ENCODE measurements at regions not wholly inside any gene's neighbourhood (a gene's known extent, or its start where the extent isn't known, plus 50 kb on each side); places are given as distances from the start of the nearest gene placed in this dataset.

GRCh38 chrX:77114501-77114900, 332.7 kb upstream of the FGF16 start:
- TF ChIP-seq TCF7L2 (IDR thresholded peaks at IDR 0.05; ENCODE audit: borderline replicate concordance, low read depth, low read length), result no peak
- no peak for TF ChIP-seq SP3 (tag by site-specific recombination; IDR thresholded peaks at IDR 0.05)
- no peak for TF ChIP-seq ZFP37 (tag by site-specific recombination; IDR thresholded peaks at IDR 0.05)
- TF ChIP-seq FEZF1 (tag by site-specific recombination; IDR thresholded peaks at IDR 0.05), result no peak
- TF ChIP-seq ZNF585B (tag by site-specific recombination; IDR thresholded peaks at IDR 0.05), result no peak
- no peak for TF ChIP-seq ZNF311 (tag by site-specific recombination; IDR thresholded peaks at IDR 0.05; ENCODE audit: borderline replicate concordance)
- no peak for TF ChIP-seq ZXDB (tag by site-specific recombination; IDR thresholded peaks at IDR 0.05)
- no peak for TF ChIP-seq ZNF140 (tag by site-specific recombination; IDR thresholded peaks at IDR 0.05)
- no peak for TF ChIP-seq IKZF3 (tag by site-specific recombination; IDR thresholded peaks at IDR 0.05)
- TF ChIP-seq HOXD13 (CRISPR knock-in tag; IDR thresholded peaks at IDR 0.05; ENCODE audit: borderline replicate concordance), result no peak
- TF ChIP-seq ZNF19 (tag by site-specific recombination; IDR thresholded peaks at IDR 0.05; ENCODE audit: low read depth), result no peak
- no peak for TF ChIP-seq BCL11B (tag by site-specific recombination; IDR thresholded peaks at IDR 0.05; ENCODE audit: low read depth)
- no peak for TF ChIP-seq ZNF223 (tag by site-specific recombination; IDR thresholded peaks at IDR 0.05)
- TF ChIP-seq ZNF514 (tag by site-specific recombination; IDR thresholded peaks at IDR 0.05), result no peak
- no peak for TF ChIP-seq OVOL3 (tag by site-specific recombination; IDR thresholded peaks at IDR 0.05)
- no peak for TF ChIP-seq PRDM2 (tag by site-specific recombination; IDR thresholded peaks at IDR 0.05; ENCODE audit: borderline replicate concordance)
- TF ChIP-seq EGR2 (tag by site-specific recombination; IDR thresholded peaks at IDR 0.05; ENCODE audit: low read depth), result no peak
- CTCF ChIA-PET, result no interaction called here
- H3K4me1 ChIP-seq (ENCODE audit: control insufficient read depth, insufficient read depth, low read length), result no peaks in the 10 kb centered on the region
- H3K9me3 ChIP-seq (ENCODE audit: control insufficient read depth, insufficient read depth, low read depth, low read length), result no peaks in the 10 kb centered on the region
- H3K4me3 ChIP-seq (ENCODE audit: low read depth, low read length), result no peak overlapping the region
- no peaks in the 10 kb centered on the region for H3K36me3 ChIP-seq (ENCODE audit: control insufficient read depth in 2 of 2, insufficient read depth in 1 of 2, low read length in 2 of 2)
- POLR2A ChIA-PET, result no interaction called here
- no peak overlapping the region for H3K27ac ChIP-seq (ENCODE audit: extremely low read depth, low read depth, low read length)

- no peak for TF ChIP-seq ZBTB17 (tag by site-specific recombination; IDR thresholded peaks at IDR 0.05)
- no peak for TF ChIP-seq ZXDB (tag by site-specific recombination; IDR thresholded peaks at IDR 0.05)
- TF ChIP-seq MYNN (tag by site-specific recombination; IDR thresholded peaks at IDR 0.05; ENCODE audit: borderline replicate concordance), result no peak
- no peak for TF ChIP-seq RBAK (tag by site-specific recombination; IDR thresholded peaks at IDR 0.05)
- no peak for TF ChIP-seq ZNF549 (tag by site-specific recombination; IDR thresholded peaks at IDR 0.05)
- no peak overlapping the region for H3K4me3 ChIP-seq (ENCODE audit: low read depth, low read length)
- no peaks in the 10 kb centered on the region for H3K4me1 ChIP-seq (ENCODE audit: control insufficient read depth, insufficient read depth, low read length)
- ChIA-PET CTCF (interaction anchor here (0.8 kb wide), 1 partner anchor 931 kb away, joined by 4 read pairs; no protein-coding TSS in a partner anchor), POLR2A (no interaction called here)
- H3K36me3 ChIP-seq (ENCODE audit: control insufficient read depth in 2 of 2, insufficient read depth in 1 of 2, low read length in 2 of 2), result no peaks in the 10 kb centered on the region
- no peaks in the 10 kb centered on the region for H3K9me3 ChIP-seq (ENCODE audit: control insufficient read depth, insufficient read depth, low read depth, low read length)
- H3K27ac ChIP-seq (ENCODE audit: extremely low read depth, low read depth, low read length), result no peak overlapping the region
Observed at GRCh38 chrX:77118686-77119085, 328.5 kb upstream of the FGF16 start.
